ENCODE measurements at regions not wholly inside any gene's neighbourhood (a gene's known extent, or its start where the extent isn't known, plus 50 kb on each side); places are given as distances from the start of the nearest gene placed in this dataset.
"Not testable (repeated sequence)": the region's sequence is repeated elsewhere in the genome, so short reads cannot be mapped to it uniquely, and the experiment has no call there.

DNA sequence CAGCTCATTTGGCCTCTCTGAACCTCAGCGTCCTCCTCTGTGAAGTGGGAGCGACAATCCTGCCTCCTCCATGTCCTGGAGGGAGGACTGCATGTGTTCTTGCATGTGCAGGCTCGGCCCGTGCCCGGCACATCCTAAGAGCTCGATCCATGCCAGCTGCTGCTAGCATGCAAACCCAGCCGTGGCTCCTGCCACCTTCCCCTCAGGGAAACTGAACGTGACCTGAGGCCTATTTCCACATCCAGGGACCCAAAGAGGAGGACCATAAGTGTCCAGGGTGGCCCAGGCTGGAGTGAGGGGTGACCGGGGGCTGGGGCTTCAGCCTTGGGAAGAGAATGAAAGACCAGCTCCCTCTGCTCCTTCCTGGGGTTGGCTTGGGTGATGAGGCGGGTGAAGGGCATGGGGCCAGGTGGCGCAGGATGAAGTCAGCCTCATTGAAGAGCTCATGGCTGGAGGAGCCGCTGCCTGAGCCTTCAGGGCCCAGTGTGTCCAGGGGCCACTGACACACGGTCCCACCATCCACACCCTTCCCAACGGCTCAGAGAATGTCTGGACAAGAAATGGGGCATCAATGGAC, 115.7 kb upstream of the AKAP13 start:
- not testable (repeated sequence) for DNase-seq (ENCODE audit: low read depth)

- DNase-seq (ENCODE audit: low read depth), result not testable (repeated sequence)
These were observed 113.1 kb upstream of the AKAP13 start for GRCh38 chr15:85267158-85267857.

DNA sequence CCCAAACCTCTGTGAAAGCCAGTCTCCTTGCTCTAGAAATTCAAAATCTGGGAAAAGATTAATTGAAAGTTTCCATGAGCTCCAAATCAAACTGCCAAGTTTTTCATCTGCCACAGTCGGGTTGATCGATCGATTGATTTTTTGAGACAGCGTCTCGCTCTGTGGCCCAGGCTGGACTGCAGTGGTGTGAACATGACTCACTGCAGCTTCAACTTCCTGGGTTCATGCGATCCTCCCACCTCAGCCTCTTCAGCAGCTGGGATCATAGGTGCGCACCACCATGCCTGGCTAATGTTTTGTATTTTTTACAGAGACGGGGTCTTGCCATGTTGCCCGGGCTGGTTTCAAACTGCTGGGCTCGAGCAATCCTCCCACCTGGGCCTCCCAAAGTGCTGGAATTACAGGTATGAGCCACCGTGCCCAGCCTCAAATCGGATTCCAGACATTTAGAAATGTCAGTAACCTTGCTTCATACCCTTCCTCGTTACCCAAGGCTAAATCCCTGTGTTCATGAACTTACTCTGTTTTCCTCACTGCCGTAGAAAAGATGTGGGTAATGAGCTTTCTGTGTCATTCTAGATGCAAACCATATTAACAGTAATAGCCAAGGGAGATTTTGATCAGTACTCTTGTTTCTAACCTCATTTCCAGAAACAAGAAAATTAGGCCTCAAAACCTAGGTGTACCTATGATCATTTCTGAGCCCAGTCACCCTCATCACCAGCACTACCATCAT, 105.9 kb upstream of the AKAP13 start:
- no peak for DNase-seq (ENCODE audit: low read depth)

DNA sequence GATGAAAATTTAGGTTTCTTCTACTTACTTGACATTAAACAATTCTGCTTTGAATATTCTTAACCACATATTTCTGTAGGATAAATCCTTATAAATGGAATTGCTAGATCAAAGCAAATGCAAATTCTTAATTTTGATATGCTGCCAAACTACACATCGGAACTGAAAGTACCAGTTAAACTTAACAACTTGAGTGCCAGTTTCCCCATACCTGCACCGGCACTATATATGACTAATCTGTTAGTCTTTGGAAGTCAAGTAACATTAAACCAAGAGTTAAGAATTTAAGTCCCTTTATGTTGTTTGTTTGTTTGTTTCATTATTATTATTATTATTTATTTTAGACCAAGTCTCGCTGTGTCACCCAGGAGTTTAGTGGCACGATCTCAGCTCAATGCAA, 103.9 kb upstream of the AKAP13 start:
- no peak for DNase-seq (ENCODE audit: low read depth)

DNA sequence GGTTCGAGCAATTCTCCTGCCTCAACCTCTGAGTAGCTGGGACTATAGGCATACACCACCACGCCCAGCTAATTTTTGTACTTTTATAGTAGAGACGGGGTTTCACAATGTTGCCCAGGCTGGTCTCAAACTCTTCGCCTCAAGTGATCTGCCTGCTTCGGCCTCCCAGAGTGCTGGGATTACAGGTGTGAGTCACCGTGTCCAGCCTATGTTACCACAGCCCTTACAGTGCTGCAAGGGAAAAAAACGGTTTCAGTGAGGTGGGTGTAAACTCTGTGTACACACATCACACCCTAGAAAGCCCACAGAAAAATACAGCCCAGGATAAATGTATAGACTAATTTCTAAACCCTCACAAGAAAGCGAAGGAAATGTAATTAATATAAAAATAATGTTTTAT, 103.5 kb upstream of the AKAP13 start:
- no peak for DNase-seq (ENCODE audit: low read depth)

DNA sequence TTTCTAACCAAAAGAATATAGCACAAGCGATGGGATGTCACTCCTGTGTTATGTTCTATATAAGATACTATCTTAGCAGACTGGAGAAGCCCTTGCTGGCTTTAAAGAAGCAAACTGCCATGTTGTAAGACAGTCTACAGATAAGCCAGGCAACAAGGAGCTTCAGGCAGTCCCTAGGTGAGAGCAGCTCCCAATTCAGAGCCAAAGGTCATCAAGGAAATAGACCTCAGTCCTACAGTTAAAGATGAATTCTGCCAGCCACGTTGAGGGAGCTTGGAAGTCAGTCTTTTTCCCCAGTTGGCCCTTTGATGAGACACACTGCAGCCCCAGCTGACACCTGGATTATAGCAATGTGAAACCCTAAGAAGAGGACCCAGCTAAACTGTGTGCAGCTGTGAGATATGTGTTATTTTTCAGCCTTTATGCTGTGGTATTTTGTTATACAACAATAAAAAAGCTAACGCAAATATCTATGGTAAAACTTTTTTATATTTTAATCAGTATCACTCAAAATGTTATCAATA, 102.5 kb upstream of the AKAP13 start:
- DNase-seq (ENCODE audit: low read depth), result no peak

GRCh38 chr15:85280203-85280602, 100.2 kb upstream of the AKAP13 start:
- no peak for DNase-seq (ENCODE audit: low read depth)

- no peak for DNase-seq (ENCODE audit: low read depth)
These were observed 99.0 kb upstream of the AKAP13 start for GRCh38 chr15:85281293-85281882.

DNA sequence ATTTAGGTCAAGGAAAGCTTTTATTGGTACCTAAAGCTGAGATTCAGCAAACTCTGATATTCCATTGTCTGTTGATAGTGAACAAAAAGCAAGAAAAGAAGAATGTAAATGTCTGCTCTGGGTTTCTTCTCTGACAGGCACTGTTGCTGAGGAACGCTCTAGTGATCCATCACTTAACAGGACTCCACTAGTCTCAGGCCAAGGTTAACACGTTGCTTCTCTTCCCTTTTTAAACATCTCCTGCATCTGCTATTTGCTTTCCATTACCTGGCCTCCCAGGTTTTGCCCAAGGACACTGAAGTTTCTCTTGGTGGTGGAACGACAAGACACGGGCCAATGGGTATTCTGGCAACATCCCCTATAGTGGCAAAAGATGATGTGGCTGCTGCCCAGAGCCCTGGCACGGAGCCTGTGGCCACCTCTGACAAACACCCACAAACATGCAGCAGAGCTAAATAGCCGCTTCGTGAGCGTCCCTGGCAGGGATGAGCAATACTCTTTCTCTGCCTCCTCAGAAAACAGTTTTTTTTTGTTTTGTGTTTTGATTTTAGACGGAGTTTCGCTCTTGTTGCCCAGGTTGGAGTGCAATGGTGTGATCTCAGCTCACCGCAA, 97.8 kb upstream of the AKAP13 start:
- peak; percentile 86 for DNase-seq (ENCODE audit: low read depth)

DNA sequence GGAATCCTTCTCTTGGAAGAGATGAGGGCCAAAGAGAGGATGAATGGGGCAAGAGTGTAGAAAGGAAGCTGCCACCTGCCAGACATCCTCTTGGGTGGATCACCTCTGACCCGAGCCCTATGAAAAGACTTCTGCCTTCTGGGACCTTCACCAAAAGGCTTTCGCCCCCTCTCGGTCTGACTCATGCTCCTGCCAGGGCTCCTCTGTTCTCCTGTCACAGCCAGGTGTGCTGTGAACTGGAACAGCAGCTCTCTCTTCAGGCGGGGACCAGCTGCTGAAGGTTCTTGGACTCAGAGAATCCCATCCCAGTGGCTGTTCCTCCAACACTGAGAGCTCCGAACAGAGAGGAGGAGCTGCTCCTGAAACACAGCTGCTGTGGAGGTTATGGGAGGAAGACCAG, 96.6 kb upstream of the AKAP13 start:
- not testable (repeated sequence) for DNase-seq (ENCODE audit: low read depth)

DNA sequence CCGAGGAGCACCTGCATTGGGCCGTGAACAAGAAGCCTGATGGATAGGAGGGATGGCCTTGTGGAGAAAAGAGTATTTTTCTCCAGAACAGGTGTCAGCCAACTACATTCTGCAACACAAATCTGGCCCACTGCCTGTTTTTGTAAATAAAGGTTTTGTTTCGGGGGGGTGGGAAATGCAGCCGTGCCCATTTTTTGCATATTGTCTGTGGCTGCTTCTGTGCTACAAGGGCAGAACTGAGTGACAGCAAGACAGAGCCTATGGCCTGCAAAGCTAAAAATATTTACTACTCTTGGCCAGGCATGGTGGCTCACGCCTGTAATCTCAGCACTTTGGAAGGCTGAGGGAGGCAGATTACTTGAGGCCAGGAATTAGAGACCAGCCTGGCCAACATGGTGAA, 95.9 kb upstream of the AKAP13 start:
- no peak for DNase-seq (ENCODE audit: low read depth)

GRCh38 chr15:85289677-85290365, 90.6 kb upstream of the AKAP13 start:
- DNase-seq (ENCODE audit: low read depth), result peak; percentile 60

GRCh38 chr15:85292583-85292982, 87.8 kb upstream of the AKAP13 start:
- DNase-seq (ENCODE audit: low read depth), result not testable (repeated sequence)

- peak; percentile 82 for DNase-seq (ENCODE audit: low read depth)
These were observed 83.6 kb upstream of the AKAP13 start for GRCh38 chr15:85296615-85297402.

- no peak for DNase-seq (ENCODE audit: low read depth)
These were observed 82.9 kb upstream of the AKAP13 start for GRCh38 chr15:85297537-85297936.

DNA sequence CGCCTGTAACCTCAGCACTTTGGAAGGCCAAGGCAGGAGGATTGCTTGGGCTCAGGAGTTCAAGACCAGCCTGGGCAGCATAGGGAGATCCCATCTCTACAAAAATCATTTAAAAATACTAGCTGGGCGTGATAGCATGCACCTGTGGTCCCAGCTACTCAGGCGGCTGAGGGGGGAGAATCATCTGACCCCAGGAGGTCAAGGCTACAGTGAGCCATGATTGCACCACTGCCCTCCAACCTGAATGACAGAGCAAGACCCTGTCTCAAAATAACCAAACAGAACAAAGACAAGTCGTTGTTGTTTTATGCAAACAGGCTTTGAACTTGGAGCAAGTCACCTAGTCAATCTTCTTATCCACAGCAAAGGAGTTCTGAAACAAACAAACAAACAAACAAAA, 82.0 kb upstream of the AKAP13 start:
- DNase-seq (ENCODE audit: low read depth), result no peak

DNA sequence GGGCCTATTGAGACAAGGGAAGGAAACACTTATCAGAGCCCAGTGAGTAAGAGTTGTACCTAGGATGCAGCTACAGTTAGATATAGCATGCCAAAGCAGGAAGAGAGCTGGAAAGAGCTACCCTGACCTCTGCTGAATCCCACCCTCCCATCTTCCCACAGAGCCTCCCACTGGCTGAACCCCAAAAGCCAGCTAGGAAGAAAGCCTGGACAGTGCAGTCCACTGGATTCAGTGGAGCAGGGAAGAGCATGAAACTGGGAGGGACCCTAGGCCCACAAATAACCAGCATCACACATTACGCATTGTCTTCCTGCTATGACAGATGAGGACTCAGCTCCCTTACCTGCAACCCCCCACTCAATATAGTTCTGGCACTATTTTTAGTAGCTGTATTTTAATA, 81.5 kb upstream of the AKAP13 start:
- DNase-seq (ENCODE audit: low read depth), result no peak

- no peak for DNase-seq (ENCODE audit: low read depth)
These were observed 78.1 kb upstream of the AKAP13 start for GRCh38 chr15:85302271-85302670.

DNA sequence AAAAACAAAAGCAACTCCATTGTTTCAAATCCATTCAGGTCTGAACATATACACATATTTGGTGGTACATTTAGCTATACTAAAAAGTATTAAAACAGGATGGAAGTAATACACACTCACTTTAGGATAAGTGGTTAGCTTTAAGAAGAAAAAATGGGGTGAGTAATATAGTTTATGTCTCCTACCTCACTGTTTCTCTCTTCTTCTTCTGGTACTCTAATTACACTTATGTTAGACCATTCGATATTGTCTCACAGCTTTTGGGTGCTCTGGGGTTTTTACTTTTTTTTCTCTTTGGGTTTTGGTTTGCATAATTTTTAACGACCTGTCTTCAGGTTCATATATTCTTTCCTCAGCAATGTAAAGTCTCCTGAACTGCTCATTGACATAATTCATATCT, 75.4 kb upstream of the AKAP13 start:
- no peak for DNase-seq (ENCODE audit: low read depth)

GRCh38 chr15:85306946-85307686, 73.3 kb upstream of the AKAP13 start:
- no peak for DNase-seq (ENCODE audit: low read depth)

All from EH (cell line).